ENCODE measurements at regions not wholly inside any gene's neighbourhood (a gene's known extent, or its start where the extent isn't known, plus 50 kb on each side); places are given as distances from the start of the nearest gene placed in this dataset.

- TF ChIP-seq, protein P1, sequence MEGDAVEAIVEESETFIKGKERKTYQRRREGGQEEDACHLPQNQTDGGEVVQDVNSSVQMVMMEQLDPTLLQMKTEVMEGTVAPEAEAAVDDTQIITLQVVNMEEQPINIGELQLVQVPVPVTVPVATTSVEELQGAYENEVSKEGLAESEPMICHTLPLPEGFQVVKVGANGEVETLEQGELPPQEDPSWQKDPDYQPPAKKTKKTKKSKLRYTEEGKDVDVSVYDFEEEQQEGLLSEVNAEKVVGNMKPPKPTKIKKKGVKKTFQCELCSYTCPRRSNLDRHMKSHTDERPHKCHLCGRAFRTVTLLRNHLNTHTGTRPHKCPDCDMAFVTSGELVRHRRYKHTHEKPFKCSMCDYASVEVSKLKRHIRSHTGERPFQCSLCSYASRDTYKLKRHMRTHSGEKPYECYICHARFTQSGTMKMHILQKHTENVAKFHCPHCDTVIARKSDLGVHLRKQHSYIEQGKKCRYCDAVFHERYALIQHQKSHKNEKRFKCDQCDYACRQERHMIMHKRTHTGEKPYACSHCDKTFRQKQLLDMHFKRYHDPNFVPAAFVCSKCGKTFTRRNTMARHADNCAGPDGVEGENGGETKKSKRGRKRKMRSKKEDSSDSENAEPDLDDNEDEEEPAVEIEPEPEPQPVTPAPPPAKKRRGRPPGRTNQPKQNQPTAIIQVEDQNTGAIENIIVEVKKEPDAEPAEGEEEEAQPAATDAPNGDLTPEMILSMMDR (conservative IDR thresholded peaks at IDR 0.05; ENCODE audit: low read length), result no peak
- TF ChIP-seq EZH2phosphoT487 (IDR thresholded peaks at IDR 0.05; ENCODE audit: borderline replicate concordance), result no peak
These were observed 132.0 kb upstream of the NRSN1 start for GRCh38 chr6:23994013-23994412.

All from Loucy (cell line).